GM18505 (cell line): ENCODE measurements at regions not wholly inside any gene's neighbourhood (a gene's known extent, or its start where the extent isn't known, plus 50 kb on each side); places are given as distances from the start of the nearest gene placed in this dataset.

Experiments
- ATAC-seq: cut with Tn5 transposase; IDR thresholded peaks from one replicate; pipeline ENCODE4 v1.9.1; 2021; ENCODE audit not compliant: unreplicated experiment
- POLR2A ChIP-seq: IDR thresholded peaks from 4 replicates; pipeline ENCODE4 v1.6.1; 2011; ENCODE audit warnings: borderline replicate concordance; ENCODE audit not compliant: insufficient read depth, insufficient read length; ENCODE audit errors: extremely low read depth

GRCh38 chr7:68984306-68984705 lies 614.0 kb upstream of the AUTS2 start:
- TF ChIP-seq POLR2A, result no peak
- no peak for ATAC-seq

- TF ChIP-seq POLR2A, result no peak
- no peak for ATAC-seq
These were observed 603.4 kb upstream of the AUTS2 start for GRCh38 chr7:68994841-68995240.

DNA sequence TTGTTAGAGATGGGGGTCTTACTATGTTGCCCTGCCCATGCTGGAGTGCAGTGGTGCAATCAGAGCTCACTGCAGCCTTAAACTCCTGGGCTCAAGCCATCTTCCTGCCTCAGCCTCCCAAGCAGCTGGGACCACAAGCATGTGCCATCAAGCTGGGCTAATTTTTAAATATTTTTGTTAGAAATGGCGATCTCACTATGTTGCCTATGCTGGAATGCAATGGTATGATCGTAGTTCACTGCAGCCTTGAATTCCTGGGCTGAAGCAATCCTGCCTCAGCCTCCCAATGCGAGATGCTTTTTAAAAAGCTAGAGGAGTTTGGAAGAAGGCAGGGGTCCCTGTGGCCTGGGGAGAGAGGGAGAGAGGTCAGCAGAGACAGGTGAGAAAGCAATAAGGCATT lies 600.1 kb upstream of the AUTS2 start:
- no peak for TF ChIP-seq POLR2A
- ATAC-seq, result no peak

DNA sequence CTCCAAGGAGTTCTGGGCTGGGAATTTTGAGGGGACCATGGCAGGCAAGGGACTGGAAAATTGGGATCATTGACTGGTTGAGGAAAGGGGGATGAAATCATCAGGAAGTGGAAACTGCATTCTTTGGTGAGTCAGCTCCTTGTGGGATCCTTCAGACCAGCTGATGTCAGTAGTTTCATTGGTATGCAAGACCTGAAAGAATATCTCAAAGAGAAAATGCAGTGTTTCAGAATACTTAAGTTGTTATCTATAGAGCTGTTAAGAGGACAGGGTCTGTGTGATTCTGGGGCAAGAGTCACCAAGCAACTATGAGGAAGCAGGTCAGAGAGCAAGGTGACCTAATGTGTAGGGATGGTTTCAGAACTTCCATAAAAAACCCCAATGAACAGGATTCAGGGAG lies 595.9 kb upstream of the AUTS2 start:
- TF ChIP-seq POLR2A, result no peak
- ATAC-seq, result no peak

- no peak for TF ChIP-seq POLR2A
These were observed 586.1 kb upstream of the AUTS2 start for GRCh38 chr7:69012149-69012548.

DNA sequence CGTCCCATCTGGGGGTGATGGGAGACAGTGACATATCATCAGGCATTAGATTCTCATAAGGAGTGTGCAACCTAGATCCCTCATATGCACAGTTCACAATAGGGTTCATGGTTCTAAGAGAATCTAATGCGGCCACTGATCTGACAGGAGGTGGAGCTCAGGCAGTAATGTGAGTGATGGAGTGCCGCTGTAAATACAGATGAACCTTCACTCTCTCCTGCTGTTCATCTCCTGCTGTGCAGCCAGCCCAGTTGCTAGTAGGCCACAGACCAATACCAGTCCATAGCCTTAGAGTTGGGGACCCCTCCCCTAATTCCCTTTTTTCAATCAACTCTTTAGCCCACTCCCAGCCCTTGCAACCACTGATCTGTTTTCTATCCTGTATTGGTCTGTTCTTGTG lies 581.1 kb upstream of the AUTS2 start:
- TF ChIP-seq POLR2A, result no peak
- no peak for ATAC-seq

More at GRCh38 chr7:69012149-69012548, 586.1 kb upstream of the AUTS2 start:
- no peak for ATAC-seq

- ATAC-seq, result no peak
- no peak for TF ChIP-seq POLR2A
These were observed 580.1 kb upstream of the AUTS2 start for GRCh38 chr7:69018200-69018599.

DNA sequence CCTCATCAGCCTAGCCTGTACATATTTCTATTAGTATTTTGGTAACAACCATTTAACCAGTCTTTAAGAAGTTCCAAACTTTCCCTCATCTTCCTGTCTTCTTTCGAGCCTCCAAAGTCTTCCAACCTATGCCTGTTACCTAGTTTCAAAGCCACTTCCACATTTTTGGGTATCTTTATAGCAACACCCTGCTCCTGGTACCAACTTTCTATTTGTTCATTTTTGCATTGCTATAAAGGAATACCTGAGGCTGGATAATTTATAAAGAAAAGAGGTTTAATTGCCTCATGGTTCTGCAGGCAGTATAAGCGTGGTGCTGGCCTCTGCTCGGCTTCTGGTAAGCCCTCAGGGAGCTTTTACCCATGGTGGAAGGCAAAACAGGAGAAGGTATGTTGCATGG lies 578.8 kb upstream of the AUTS2 start:
- no peak for ATAC-seq
- TF ChIP-seq POLR2A, result no peak

GRCh38 chr7:69020536-69020935 lies 577.7 kb upstream of the AUTS2 start:
- no peak for TF ChIP-seq POLR2A
- no peak for ATAC-seq

DNA sequence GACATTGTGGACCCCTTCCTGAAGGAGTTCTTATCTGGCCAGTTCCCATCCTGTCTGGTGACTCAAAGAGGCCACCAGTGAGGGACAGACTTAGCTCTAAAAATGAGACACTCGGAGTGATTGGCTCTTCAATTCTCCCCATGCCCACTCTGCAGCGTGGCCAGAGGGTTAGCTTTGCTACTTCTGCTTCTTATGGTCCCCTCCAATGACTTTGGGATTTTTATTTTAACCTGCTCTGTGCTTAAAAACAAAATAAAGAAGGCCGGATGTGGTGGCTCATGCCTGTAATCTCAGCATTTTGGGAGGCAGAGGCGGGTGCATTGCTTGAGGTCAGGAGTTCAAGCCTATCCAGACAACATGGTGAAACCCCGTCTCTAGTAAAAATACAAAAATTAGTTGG lies 573.0 kb upstream of the AUTS2 start:
- ATAC-seq, result no peak
- TF ChIP-seq POLR2A, result no peak

DNA sequence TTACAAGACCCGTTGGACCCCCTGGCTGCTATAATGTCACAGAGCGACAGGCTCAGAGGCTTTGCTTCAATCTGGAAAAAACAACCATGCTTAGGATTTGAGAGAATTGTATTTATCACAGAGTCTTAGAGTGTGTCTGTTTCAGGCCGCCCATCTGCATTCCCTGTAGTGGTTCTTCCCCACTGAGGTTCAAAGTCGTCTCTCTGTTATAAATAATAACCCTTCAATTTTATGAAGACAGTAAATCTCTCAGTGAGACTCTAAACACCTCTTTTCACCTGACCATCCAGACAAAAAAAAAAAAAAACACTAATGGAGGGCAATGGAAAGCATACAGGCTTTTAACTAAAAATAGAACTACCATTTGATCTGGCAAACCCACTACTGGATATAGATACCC lies 565.4 kb upstream of the AUTS2 start:
- ATAC-seq, result no peak
- no peak for TF ChIP-seq POLR2A

DNA sequence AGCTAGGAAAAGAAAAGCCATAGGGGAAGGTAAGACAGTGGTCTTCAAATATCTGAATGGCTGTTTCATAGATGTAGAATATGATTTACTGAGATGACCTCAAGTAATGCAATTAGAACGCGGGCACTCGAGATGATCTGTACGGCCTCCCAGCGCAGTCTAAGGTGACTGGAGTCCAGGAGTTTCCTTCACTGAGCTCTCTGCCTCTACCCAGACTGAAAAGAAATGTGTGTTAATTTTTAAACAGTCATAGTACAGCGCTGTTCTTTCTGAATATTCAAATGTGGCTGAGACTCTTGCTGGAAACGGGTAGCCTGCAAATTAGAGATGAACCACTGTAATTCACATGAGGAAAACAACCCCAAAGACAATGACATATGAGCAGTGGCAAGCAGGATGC lies 562.4 kb upstream of the AUTS2 start:
- no peak for ATAC-seq

GRCh38 chr7:69036301-69036700 lies 562.0 kb upstream of the AUTS2 start:
- ATAC-seq, result no peak
- TF ChIP-seq POLR2A, result no peak

More for the DNA sequence above, 562.4 kb upstream of the AUTS2 start:
- no peak for TF ChIP-seq POLR2A

DNA sequence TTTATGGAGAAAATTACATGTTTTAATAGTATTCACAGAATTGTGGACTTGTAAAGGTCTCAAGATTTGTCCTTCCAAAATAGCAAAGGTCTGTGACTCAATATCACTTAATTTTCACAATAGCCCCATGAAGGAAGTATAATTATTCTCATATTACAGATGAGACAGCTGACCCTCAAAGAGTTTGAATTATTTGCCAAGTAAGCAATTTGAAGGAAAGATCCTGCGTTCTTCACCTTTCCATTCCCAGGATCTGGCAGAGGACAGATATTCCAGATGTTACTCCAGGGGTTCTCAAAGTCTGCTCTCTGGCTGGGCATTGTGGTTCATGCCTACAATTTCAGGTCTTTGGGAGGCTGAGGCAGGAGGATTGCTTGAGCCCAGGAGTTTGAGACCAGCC lies 559.4 kb upstream of the AUTS2 start:
- ATAC-seq, result no peak
- TF ChIP-seq POLR2A, result no peak

DNA sequence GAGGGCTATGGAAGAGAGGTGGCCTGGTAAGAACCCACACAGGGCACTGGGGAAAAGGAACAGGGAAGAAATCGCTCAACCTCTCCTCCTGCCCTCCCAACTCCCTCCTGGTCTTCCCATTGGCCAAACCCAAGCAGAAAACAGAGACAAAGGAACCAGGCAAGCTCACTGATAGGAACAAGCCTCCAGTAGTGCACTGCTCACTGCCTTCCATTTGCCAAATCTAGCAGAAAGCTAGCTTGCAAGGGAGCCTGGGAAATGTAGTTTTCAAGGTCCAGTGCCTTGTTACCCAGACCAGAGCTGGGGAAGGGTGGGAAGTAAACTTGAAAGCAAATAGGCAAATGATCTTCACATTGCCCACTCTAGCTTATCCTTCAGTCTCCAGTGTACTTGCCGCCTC lies 556.1 kb upstream of the AUTS2 start:
- no peak for TF ChIP-seq POLR2A
- ATAC-seq, result no peak
